K562 (cell line): ENCODE measurements at regions not wholly inside any gene's neighbourhood (a gene's known extent, or its start where the extent isn't known, plus 50 kb on each side); places are given as distances from the start of the nearest gene placed in this dataset.

Experiments
- ATAC-seq: fragments of 200-7000 bp; cut with Tn5 transposase; 3 replicates; pipeline ENCODE4 v1.9.1; 2020; ENCODE audit warnings: moderate library complexity
- BruUV-seq: library from RNA; stranded (reverse); fragments of 400-500 nt; replicated peaks from 2 replicates; lab custom pipeline; 2021; lab: Mats Ljungman, UMichigan
- CTCF ChIA-PET: fragments of 300-600 bp; formaldehyde crosslinking; extraction: SDS; loops from one replicate; lab custom pipeline; 2021; ENCODE audit warnings: low intra/inter-chr PET ratio; lab: Yijun Ruan, JAX
- POLR2A ChIA-PET: fragments of 300-600, 350-650 bp; sonication (Branson Sonifier 250); formaldehyde crosslinking; extraction: SDS; loops from one replicate; lab custom pipeline; 2021; ENCODE audit warnings: antibody characterized with exemption, inconsistent platforms; lab: Yijun Ruan, JAX
- DNase-seq, 4 experiments: peaks; one replicate each; pipeline versions ENCODE4 v3.0.0 to v3.0.0-alpha.2; 2011 to 2018; ENCODE audit warnings: low spot score in 3 of 4, mixed read lengths in 3 of 4; ENCODE audit errors: extremely low read depth in 1 of 4
- FAIRE-seq: peaks from 2 replicates; lab custom pipeline; 2011; peaks lifted over from hg19 to GRCh38; lab: Jason Lieb, UNC
- H2AFZ ChIP-seq: 2 replicates; pipeline ENCODE4 v1.6.0; 2011; ENCODE audit warnings: low read depth, low read length, control low read depth, inconsistent platforms
- H3K27ac ChIP-seq: fragments of 200-600 bp; 3 replicates; pipeline ENCODE4 v1.8.0; 2011; ENCODE audit warnings: low read depth, mild to moderate bottlenecking, control low read depth, inconsistent platforms, low read length, moderate library complexity, mixed read lengths; ENCODE audit errors: extremely low read depth
- H3K27me3 ChIP-seq, 2 experiments: fragments of 300-600 bp in 1 of 2; 2 replicates in 1 of 2; 3 replicates in 1 of 2; pipeline versions ENCODE4 v1.6.0 to v1.8.0; 2011; ENCODE audit warnings: inconsistent platforms in 2 of 2, low read length in 2 of 2, mild to moderate bottlenecking in 1 of 2, mixed read lengths in 1 of 2, moderate library complexity in 1 of 2; ENCODE audit not compliant: control insufficient read depth in 2 of 2, insufficient read depth in 2 of 2
- H3K36me3 ChIP-seq: fragments of 300-600 bp; 3 replicates; pipeline ENCODE4 v1.8.0; 2011; ENCODE audit warnings: mild to moderate bottlenecking, low read length, inconsistent platforms; ENCODE audit not compliant: control insufficient read depth, insufficient read depth
- H3K4me1 ChIP-seq, 2 experiments: fragments of 200-600 bp in 1 of 2; replicated peaks in 1 of 2; 2 replicates in 1 of 2; 3 replicates in 1 of 2; pipeline versions ENCODE4 v1.5.1 to v1.8.0; 2011; ENCODE audit warnings: inconsistent platforms in 2 of 2, low read length in 2 of 2, mild to moderate bottlenecking in 1 of 2, mixed read lengths in 1 of 2, moderate library complexity in 1 of 2; ENCODE audit not compliant: control insufficient read depth in 2 of 2, insufficient read depth in 2 of 2
- H3K4me2 ChIP-seq: 2 replicates; pipeline ENCODE4 v1.6.1; 2011; ENCODE audit warnings: low read length, control low read depth, inconsistent platforms, mixed read lengths; ENCODE audit not compliant: insufficient read depth
- H3K4me3 ChIP-seq: fragments of 200-600 bp; sonication (generic), shearing (Covaris generic); 2 replicates; pipeline ENCODE4 v1.5.1; 2016; ENCODE audit warnings: control low read depth, inconsistent platforms
- H3K79me2 ChIP-seq: fragments of 200-600 bp; 3 replicates; pipeline ENCODE4 v1.8.0; 2011; ENCODE audit warnings: low read length, inconsistent platforms; ENCODE audit not compliant: control insufficient read depth, insufficient read depth
- H3K9ac ChIP-seq, 2 experiments: 2 replicates each; pipeline versions ENCODE4 v1.6.0 to v1.6.1; 2011; ENCODE audit warnings: low read depth in 2 of 2, low read length in 2 of 2, control low read depth in 1 of 2, inconsistent platforms in 1 of 2, mild to moderate bottlenecking in 1 of 2, mixed read lengths in 1 of 2; ENCODE audit not compliant: insufficient read depth in 1 of 2
- H3K9me1 ChIP-seq: one replicate; pipeline ENCODE4 v1.6.0; 2011; ENCODE audit warnings: inconsistent platforms, mild to moderate bottlenecking, low read length, moderate library complexity; ENCODE audit not compliant: control insufficient read depth, insufficient read depth
- H3K9me3 ChIP-seq: replicated peaks from 2 replicates; pipeline ENCODE4 v1.5.1; 2011; ENCODE audit warnings: low read depth, low read length, inconsistent platforms; ENCODE audit not compliant: control insufficient read depth, insufficient read depth
- H4K20me1 ChIP-seq: replicated peaks from 2 replicates; pipeline ENCODE4 v1.6.1; 2011; ENCODE audit warnings: low read length, inconsistent platforms, mixed read lengths; ENCODE audit not compliant: control insufficient read depth, insufficient read depth
- ASH1L ChIP-seq: fragments of 450-650 bp; IDR thresholded peaks from 2 replicates; pipeline ENCODE4 v1.6.1; 2018; ENCODE audit warnings: borderline replicate concordance, mild to moderate bottlenecking, low read depth; ENCODE audit not compliant: partially characterized antibody
- HDAC8 ChIP-seq: fragments of 450-650 bp; IDR thresholded peaks from 2 replicates; pipeline ENCODE4 v1.6.1; 2016; ENCODE audit warnings: mild to moderate bottlenecking, missing genetic modification characterization, moderate library complexity, missing compliant biosample characterization
- MCM7 ChIP-seq, 2 experiments: fragments of 450-650 bp; IDR thresholded peaks; 2 replicates each; pipeline ENCODE4 v1.6.1; 2016 to 2018
- MEF2A ChIP-seq: IDR thresholded peaks from 2 replicates; pipeline ENCODE4 v1.6.1; 2011; ENCODE audit warnings: low read depth, mild to moderate bottlenecking, low read length, moderate library complexity; ENCODE audit not compliant: control insufficient read depth
- NBN ChIP-seq: fragments of 450-650 bp; IDR thresholded peaks from 2 replicates; pipeline ENCODE4 v1.6.1; 2016; ENCODE audit warnings: low read depth, mild to moderate bottlenecking
- POLR2A ChIP-seq: fragments of 450-650 bp; conservative IDR thresholded peaks from 2 replicates; pipeline ENCODE4 v1.6.1; 2016
- RBM15 ChIP-seq: fragments of 200-400 bp; formaldehyde crosslinking; IDR thresholded peaks from 2 replicates; pipeline ENCODE4 v1.6.1; 2018; ENCODE audit warnings: mild to moderate bottlenecking, low read length, moderate library complexity; ENCODE audit not compliant: insufficient read depth
- RHOXF2B ChIP-seq: fragments of 250-450 bp; sonication (Bioruptor Pico); conservative IDR thresholded peaks from 2 replicates; pipeline ENCODE4 v1.5.1; 2021
- SMARCA4 ChIP-seq: fragments of 450-650 bp; IDR thresholded peaks from 2 replicates; pipeline ENCODE4 v1.6.1; 2016
- TBL1XR1 ChIP-seq, 2 experiments: IDR thresholded peaks; 2 replicates each; pipeline ENCODE4 v1.6.1; 2012; ENCODE audit warnings: improper control_type of control experiment in 2 of 2, low read length in 2 of 2, mild to moderate bottlenecking in 1 of 2
- ZC3H8 ChIP-seq: fragments of 450-650 bp; IDR thresholded peaks from 2 replicates; pipeline ENCODE4 v1.6.1; 2017
- ZNF165 ChIP-seq: fragments of 250-450 bp; sonication (Bioruptor Pico); IDR thresholded peaks from 2 replicates; pipeline ENCODE4 v1.4.0; 2020; ENCODE audit warnings: borderline replicate concordance
- ZNF408 ChIP-seq: fragments of 250-450 bp; sonication (Bioruptor Pico); IDR thresholded peaks from 2 replicates; pipeline ENCODE4 v1.4.0; 2020; ENCODE audit warnings: low read depth, mild to moderate bottlenecking, moderate library complexity
- ZNF696 ChIP-seq: fragments of 250-450 bp; sonication (Bioruptor Pico); conservative IDR thresholded peaks from 2 replicates; pipeline ENCODE4 v1.4.0; 2020; ENCODE audit warnings: mild to moderate bottlenecking, moderate library complexity
- WGBS: fragments of 100-300 bp; shearing (Covaris generic); methylation state at CpG from one replicate; pipeline ENCODE4 v1.1.6; 2016; ENCODE audit warnings: low coverage, mixed read lengths; ENCODE audit not compliant: insufficient coverage; ENCODE audit errors: missing lambda C conversion rate; 5-methylcytosine and 5-hydroxymethylcytosine counted together
- in situ Hi-C: fragments of 300-500 bp; cut with MboI; formaldehyde crosslinking; loops from 4 replicates; pipeline ENCODE4 v1.15.0; 2018; ENCODE audit warnings: inconsistent platforms, mixed read lengths
- intact Hi-C: fragments of 100-400 bp; cut with micrococcal nuclease; formaldehyde crosslinking; loops from 2 replicates; pipeline ENCODE4 v1.14.2; 2022
- TF ChIP-seq, protein P1 (sequence below): fragments of 450-650 bp; IDR thresholded peaks from 2 replicates; pipeline ENCODE4 v1.6.1; 2016; ENCODE audit warnings: low read depth, mild to moderate bottlenecking, moderate library complexity
- TF ChIP-seq, protein P2 (sequence below): fragments of 250-450 bp; sonication (Bioruptor Pico); IDR thresholded peaks from 2 replicates; pipeline ENCODE4 v1.5.0; 2021; ENCODE audit warnings: mild to moderate bottlenecking, borderline replicate concordance
- TF ChIP-seq, protein P3 (sequence below): fragments of 250-450 bp; sonication (Bioruptor Pico); IDR thresholded peaks from 2 replicates; pipeline ENCODE4 v1.4.0; 2020

DNA sequence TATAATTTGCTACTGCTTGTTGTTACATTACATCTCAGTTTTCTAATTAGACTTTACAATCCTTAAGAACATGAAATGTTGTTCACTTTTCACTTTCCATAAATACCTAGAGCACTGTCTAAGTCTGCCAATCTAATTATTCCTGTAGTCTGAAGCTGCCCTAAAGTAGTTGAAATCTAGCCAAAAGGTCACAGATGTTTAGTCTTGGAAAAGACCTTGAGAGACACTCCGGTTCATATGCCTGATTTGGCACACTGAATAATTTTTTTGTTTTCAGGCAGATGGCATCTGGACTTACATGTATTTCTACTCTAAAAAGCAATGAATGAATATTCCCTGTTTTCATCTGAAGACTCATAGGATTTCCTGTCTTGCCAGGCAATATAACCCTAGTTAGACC is 359.1 kb downstream of the ANKRD7 start:
- TF ChIP-seq RBM15 (no peak), MCM7 (IDR thresholded peaks at IDR 0.05) (no peak), NBN (no peak), RHOXF2B (CRISPR knock-in tag) (no peak), SMARCA4 (no peak), POLR2A (no peak), ZC3H8 (no peak), MEF2A (no peak), HDAC8 (no peak), TBL1XR1 (IDR thresholded peaks at IDR 0.05; ENCODE audit: low read length in 2 of 2) (no peak), ZNF696 (CRISPR knock-in tag) (no peak), ZNF165 (CRISPR knock-in tag) (no peak), ASH1L (no peak), ZNF408 (CRISPR knock-in tag) (no peak)
- TF ChIP-seq, protein P1, sequence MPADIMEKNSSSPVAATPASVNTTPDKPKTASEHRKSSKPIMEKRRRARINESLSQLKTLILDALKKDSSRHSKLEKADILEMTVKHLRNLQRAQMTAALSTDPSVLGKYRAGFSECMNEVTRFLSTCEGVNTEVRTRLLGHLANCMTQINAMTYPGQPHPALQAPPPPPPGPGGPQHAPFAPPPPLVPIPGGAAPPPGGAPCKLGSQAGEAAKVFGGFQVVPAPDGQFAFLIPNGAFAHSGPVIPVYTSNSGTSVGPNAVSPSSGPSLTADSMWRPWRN, result no peak
- TF ChIP-seq, protein P2, sequence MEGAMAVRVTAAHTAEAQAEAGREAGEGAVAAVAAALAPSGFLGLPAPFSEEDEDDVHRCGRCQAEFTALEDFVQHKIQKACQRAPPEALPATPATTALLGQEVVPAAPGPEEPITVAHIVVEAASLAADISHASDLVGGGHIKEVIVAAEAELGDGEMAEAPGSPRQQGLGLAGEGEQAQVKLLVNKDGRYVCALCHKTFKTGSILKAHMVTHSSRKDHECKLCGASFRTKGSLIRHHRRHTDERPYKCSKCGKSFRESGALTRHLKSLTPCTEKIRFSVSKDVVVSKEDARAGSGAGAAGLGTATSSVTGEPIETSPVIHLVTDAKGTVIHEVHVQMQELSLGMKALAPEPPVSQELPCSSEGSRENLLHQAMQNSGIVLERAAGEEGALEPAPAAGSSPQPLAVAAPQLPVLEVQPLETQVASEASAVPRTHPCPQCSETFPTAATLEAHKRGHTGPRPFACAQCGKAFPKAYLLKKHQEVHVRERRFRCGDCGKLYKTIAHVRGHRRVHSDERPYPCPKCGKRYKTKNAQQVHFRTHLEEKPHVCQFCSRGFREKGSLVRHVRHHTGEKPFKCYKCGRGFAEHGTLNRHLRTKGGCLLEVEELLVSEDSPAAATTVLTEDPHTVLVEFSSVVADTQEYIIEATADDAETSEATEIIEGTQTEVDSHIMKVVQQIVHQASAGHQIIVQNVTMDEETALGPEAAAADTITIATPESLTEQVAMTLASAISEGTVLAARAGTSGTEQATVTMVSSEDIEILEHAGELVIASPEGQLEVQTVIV (CRISPR knock-in tag), result no peak
- TF ChIP-seq, protein P3, sequence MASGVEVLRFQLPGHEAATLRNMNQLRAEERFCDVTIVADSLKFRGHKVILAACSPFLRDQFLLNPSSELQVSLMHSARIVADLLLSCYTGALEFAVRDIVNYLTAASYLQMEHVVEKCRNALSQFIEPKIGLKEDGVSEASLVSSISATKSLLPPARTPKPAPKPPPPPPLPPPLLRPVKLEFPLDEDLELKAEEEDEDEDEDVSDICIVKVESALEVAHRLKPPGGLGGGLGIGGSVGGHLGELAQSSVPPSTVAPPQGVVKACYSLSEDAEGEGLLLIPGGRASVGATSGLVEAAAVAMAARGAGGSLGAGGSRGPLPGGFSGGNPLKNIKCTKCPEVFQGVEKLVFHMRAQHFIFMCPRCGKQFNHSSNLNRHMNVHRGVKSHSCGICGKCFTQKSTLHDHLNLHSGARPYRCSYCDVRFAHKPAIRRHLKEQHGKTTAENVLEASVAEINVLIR (CRISPR knock-in tag), result no peak
- no peaks in the 10 kb centered on the region for H3K9me1 ChIP-seq
- ChIA-PET POLR2A (no interaction called here), CTCF (no interaction called here)
- no peak overlapping the region for H2AFZ ChIP-seq
- H3K36me3 ChIP-seq, result no peaks in the 10 kb centered on the region
- no peaks in the 10 kb centered on the region for H3K4me1 ChIP-seq
- H3K4me3 ChIP-seq, result no peak overlapping the region
- H3K27ac ChIP-seq, result no peak overlapping the region
- 4% methylated on average over 1 of the region's 1 CpG for WGBS
- no peak for ATAC-seq
- DNase-seq, result no peak
- no TSS peak for BruUV-seq
- no peak overlapping the region for H3K4me2 ChIP-seq
- no peak overlapping the region for H3K9ac ChIP-seq
- H3K27me3 ChIP-seq, result no peaks in the 10 kb centered on the region
- H4K20me1 ChIP-seq, result no peaks in the 10 kb centered on the region
- no peak for FAIRE-seq
- H3K9me3 ChIP-seq, result peaks cover 3% of the 10 kb centered on the region; the same call in 1 of the 2 replicates
- in situ Hi-C loops (no loop called here), intact Hi-C loops (no loop called here)
- H3K79me2 ChIP-seq, result no peaks in the 10 kb centered on the region
